ENCODE measurements at regions not wholly inside any gene's neighbourhood (a gene's known extent, or its start where the extent isn't known, plus 50 kb on each side); places are given as distances from the start of the nearest gene placed in this dataset.

- TF ChIP-seq CTCF (IDR thresholded peaks at IDR 0.05 in 2 of 3, conservative IDR thresholded peaks at IDR 0.05 in 1 of 3; ENCODE audit: control insufficient read depth in 2 of 3, extremely low read depth in 1 of 3, insufficient read depth in 1 of 3, low read depth in 3 of 3, low read length in 3 of 3) (no peak), POLR2AphosphoS5 (IDR thresholded peaks at IDR 0.05; ENCODE audit: low read length) (no peak), ATF3 (IDR thresholded peaks at IDR 0.05; ENCODE audit: borderline replicate concordance, extremely low read depth, low read depth, low read length) (no peak), YY1 (IDR thresholded peaks at IDR 0.05; ENCODE audit: low read depth, low read length) (no peak), SREBF2 (IDR thresholded peaks at IDR 0.05; ENCODE audit: low read length) (no peak), EZH2 (IDR thresholded peaks at IDR 0.05; ENCODE audit: borderline replicate concordance, control insufficient read depth, low read depth, low read length) (no peak), CBFB (IDR thresholded peaks at IDR 0.05; ENCODE audit: low read depth) (no peak), BCL11A (IDR thresholded peaks at IDR 0.05; ENCODE audit: low read depth, low read length) (no peak), PKNOX1 (IDR thresholded peaks at IDR 0.05) (no peak), SKIL (IDR thresholded peaks at IDR 0.05; ENCODE audit: low read depth, poor library complexity, severe bottlenecking) (no peak), NFYB (IDR thresholded peaks at IDR 0.05; ENCODE audit: insufficient read depth, low read depth, low read length) (no peak)
Observed at GRCh38 chr2:242046206-242046826, 176.8 kb downstream of the RTP5 start.
